Inflammatory macrophage treated with lipopolysaccharide for 4 hours (primary cell): ENCODE measurements at regions not wholly inside any gene's neighbourhood (a gene's known extent, or its start where the extent isn't known, plus 50 kb on each side); places are given as distances from the start of the nearest gene placed in this dataset.
"Not testable (repeated sequence)": the region's sequence is repeated elsewhere in the genome, so short reads cannot be mapped to it uniquely, and the experiment has no call there.

Experiments used
- DNase-seq: peaks from one replicate; pipeline ENCODE4 v3.0.0-alpha.2; 2020

DNA sequence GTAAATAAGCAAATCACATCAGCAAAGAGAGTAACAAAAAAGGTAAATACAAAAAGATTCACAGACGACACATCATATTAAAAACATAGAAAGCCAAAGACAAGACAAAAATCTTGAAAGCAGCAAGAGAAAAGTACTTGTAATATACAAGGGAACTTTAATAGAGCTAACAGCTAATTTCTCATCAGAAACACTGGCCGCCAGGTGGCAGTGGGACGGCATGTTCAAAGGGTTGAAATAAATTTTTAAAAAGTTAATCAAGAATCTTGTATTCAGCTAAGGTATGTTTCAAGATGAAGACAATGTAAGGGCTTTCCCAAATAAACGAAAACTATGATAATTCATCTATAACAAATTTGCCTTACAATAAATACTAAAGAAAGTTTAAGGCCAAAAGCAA is 358.1 kb downstream of the LRRIQ3 start:
- no peak for DNase-seq

DNA sequence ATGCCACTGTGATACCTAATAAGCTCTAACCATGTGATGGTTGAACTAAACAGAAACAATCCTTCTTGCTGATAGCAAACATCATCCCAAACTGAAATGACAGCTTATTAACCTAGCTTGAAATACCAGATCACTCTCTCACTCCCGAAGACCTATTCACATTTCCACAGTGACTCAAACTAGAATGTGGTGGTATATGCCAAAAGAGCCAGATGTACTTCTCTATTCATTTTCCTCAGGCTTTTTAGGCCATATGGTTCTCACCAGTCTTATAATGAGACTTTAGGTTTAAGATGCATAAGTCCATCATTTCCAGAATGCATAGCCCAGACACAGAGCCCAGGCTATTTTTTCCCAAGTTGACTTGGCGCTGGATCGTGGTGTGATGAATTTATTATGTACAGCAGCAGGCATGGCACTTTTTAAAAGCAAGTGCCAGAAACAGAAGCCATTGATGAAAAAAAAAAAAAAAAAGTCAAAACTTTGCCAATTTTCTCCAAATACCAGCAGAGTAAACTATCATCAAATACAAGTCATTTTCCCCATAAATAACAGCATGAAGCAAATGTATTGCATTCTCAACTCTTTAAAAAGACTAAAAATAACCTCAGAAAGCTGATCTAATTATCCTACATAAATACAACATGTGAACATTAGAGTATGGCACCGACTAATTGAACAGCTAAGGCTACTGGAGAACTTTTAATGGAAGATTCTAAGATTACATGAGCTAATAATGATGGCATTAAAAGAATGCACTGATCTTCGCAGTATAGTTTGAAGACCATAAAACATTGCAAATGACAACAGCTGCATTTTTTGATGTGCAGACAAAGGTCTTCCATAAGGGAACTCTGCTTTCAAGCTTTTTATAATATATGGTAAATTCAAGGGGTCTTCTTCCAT is 365.4 kb downstream of the LRRIQ3 start:
- no peak for DNase-seq

DNA sequence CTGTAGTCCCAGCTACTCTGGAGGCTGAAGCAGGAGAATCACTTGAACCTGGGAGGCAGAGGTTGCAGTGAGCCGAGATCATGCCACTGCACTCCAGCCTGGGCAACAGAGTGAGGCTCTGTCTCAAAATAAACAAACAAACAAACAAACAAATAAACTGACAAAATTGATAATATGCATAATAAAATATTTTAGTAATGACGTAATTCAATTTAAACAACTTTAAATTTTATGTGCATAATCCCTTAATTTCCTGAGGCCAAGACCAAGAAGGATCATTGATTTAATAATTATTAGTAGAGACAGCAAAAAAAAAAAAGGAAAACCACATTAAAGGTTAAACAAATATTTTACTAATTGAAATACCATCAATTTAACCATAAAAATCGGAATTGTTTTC is 370.7 kb downstream of the LRRIQ3 start:
- DNase-seq = not testable (repeated sequence)

DNA sequence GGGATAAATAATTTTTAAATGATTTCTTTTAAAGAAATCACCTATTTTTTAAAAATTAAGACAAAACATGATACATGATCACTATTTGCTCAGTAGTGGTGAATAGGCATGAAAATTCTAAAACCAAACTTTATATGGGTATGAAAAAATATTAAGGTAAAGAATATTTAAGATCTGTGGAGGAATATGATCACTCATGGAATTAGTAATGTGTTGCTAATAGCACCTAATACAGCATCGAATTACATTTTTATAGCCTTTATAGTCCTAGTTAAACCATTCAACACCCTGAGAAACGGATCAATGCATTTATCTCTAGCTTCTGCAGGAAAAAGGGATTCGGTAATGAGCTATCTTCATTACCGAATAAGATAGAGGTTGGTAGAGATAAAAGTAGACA is 373.9 kb downstream of the LRRIQ3 start:
- no peak for DNase-seq

DNA sequence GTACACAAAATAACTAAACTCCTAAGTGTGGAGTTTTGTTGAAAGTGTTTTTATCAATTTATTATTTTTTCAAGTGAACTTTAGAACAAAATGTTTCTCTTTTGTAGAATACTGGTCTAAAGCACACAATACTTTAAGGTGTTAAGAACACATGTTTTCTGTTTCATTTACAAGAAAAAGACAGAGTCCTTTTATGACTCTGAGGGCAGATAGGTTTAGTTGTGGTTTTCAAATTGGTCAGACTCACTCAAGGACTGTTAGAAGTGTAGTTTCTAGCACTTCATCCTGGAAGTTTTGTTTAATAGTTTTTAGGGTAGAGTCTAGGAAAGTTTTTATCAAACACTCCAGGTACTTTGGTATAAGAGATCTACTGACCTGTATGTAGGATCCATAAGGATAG is 376.5 kb downstream of the LRRIQ3 start:
- no peak for DNase-seq

DNA sequence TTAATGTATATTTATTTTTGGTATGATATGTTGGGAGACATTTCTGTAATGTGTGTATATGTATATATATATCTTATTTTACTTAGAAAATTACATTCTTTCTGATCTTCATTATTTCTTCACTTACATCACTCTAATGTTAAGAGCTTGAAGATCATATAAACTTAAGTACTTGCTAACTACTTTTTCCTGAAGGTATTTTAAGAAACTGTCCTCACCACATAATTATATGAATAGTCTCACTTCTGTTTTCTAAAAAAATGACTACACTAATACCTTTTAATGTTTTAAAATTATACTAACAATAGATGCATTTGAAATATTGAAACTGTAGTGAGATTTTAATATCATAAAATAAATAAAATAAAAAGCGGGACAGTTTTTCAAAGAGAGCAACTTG is 377.1 kb downstream of the LRRIQ3 start:
- no peak for DNase-seq

DNA sequence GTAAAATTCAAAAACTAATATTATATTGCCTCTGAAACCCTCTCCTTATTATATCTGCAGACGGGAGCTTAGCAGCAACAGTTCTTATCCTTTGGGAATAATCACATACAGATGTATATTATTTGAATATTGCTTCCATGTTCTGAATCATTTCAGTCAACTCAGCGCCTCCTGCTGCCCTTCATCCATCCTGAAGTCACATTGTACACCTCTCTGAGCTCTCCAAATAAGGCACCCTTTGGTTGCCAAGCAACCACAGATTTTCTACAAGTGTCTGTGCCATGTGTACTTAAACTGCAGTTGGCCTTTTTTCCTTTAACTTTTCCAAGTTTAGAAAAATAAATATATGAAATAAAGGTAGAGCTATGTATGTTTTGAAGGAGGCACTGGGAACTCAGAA is 384.3 kb downstream of the LRRIQ3 start:
- no peak for DNase-seq

DNA sequence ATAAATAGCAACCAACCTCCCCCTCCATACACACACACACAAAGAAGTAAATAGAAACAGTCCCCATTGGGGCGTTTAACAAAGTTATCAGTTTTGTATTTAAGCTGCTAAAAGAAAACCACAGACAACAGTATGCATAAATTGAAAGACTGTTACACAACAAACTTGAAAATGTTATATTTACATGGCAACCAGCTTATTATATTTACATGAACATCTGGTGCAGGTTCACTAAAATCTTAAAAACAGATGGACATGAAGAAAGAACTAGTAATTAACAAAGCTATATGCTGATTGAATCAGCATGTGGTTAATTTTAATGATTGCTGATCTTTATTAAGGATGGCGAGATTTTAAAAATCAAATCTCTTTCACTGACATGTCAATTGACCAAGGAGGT is 384.7 kb downstream of the LRRIQ3 start:
- DNase-seq = no peak

DNA sequence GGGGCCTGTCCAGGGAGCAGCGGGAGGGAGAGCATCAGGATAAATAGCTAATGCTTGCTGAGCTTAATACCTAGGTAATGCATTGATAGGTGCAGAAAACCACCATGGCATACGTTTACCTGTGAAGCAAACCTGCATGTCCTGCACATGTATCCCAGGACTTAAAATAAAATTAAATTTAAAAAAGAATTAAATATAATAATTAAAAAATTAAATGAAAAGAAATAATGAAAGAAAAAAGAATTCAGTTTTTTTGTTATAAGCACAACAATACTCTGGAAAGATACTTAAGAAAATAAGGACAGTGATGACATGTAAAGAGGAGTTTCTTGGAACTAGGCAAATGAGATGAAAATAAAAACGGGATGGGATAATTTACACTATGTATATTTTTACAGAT is 386.2 kb downstream of the LRRIQ3 start:
- no peak for DNase-seq

DNA sequence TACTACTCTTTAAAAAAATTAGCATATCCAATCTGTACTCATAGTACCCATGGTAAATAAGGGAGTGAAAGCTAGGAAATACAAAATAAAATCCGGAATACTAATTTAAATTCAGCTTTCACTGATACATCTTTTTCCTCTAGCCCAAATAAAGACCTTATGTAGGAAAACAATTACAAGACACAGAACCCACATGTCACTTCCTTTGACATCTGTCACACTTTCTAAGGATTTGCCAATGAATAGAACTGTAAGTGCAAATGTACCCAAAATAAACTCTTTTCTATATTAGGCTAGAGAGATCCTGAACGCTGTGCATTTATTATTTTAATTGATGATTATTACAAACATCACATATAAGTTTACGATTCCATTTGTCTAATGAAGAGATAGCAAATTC is 393.0 kb downstream of the LRRIQ3 start:
- no peak for DNase-seq

DNA sequence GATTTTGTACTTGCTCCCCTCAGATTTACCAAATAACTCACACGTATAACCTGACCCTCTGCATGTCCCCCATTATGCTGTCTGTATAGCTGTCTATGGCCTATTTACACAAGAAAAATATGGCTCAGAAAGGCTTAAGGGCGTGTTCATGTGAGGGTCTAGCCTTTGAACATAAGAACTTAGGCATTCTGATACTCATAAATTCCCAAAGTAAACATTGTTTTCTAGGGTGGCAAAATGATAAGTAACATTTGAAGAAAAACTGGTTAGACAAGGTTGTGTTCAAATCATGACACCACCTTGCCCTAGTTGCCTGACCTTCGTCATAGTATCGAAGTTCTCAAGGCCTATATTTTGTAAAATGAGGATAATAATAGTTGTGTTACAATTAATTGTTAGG is 394.6 kb downstream of the LRRIQ3 start:
- no peak for DNase-seq

DNA sequence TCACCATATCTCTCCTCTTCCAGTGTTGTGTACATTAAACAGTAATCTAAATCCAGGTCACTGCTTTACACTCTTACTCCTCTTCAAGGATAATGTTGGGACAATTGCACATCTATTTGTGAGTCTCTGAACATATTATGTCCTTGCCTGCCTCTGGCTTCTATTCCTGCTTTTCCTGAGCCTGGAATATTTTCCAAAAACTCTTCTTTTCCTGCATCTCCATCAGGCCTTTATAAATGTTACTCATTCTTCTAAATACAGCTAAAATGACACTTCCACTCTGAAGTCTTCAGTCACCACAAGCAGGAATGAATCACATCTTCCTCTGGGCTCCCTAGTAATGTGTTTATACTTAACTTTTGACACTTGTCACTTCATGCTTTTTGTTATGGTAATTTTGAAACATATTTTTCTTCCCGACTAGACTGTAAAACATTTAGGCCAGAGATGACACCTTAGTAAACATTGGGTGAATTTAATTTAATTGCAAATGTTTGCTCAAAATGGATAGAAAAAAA is 396.0 kb downstream of the LRRIQ3 start:
- DNase-seq = no peak

DNA sequence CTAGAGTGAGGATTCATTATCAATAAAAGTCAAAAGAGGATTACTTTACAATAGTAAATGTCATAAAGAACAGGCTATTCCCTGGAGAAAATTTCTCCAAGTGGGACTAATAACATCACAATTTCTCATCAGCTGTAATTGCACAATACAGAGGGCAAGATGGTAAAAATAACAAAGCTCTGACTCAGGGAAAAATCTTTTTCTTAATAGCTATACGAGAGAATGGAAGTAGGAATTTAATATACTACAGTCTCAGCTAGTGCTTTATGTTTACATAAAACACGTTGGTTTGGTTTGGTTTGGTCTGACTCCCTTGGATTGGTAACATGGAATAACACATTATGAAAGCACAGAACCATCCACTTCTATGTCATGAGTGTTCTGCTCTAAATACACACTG is 397.6 kb downstream of the LRRIQ3 start:
- DNase-seq = no peak

DNA sequence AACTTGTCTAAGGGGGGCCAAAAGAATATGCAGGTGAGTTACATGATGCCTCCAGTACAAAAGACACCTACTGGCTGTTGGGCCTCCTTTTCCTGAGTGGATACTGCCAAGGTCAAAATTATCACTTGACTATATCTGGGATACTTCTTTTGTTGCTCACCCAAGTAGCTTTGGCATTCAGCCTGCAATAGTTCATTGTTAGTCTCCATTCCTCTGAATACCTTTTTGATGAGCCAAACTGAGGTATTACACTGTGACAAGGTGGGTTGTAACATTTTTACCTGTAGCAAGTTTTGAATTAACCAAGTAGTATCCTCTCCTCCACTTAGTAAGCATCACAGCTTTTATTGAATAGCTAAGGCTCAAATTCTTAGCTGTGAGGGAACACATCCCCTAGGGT is 408.0 kb downstream of the LRRIQ3 start:
- no peak for DNase-seq

DNA sequence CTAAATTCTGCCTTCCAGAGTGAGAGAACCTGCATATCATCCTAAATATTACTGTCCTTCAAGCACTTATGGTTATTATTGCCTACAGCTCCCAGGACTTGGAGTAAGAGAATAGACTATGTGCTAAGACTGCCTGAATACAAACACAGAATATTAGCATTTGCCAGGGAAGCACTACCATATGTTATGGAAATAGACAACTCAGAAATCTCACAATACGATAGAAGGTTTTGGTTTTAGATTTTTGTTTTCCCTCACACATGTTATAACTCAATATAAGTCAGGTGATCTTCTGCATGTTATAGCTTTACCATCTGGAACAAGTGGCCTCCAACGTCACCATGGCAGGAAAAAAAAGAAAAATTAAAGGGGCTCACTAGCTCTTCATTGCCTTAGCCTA is 413.9 kb downstream of the LRRIQ3 start:
- no peak for DNase-seq

DNA sequence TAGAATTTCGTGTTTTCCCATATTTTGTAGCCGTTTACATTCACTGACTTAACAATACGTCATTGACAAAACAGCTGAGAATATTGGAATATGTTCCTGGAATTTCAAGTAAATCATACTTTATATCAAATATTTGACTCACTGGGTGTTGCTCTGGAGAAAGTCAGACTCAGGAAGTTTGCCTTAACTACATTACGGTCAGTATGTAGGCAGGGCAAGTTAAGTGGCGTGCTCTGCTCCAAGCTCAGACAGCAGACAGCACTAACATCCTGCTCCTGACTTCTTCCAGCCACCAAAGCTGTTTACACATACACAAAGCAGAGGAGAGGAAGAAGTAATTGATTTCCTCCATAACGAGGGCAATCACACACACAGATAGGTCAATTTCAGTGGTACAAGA is 414.6 kb downstream of the LRRIQ3 start:
- no peak for DNase-seq

DNA sequence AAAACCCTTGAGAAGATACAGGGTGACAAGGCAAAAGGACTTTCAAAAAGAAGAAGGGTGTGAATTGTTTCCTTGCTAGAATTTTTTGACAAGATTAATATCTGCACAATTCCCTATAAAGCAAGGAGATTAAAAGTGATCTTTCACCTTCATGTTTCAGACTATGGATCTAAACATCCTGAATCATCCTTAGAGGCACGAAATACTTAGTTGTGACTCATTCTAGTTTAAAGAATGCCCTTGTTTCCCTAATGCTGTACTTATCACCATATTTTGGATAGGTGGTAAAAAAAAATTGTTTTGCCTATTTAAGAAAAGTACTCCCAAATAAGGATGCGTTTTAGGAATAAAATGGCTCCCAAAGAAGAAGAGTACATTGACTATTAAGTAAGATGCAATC is 415.1 kb downstream of the LRRIQ3 start:
- no peak for DNase-seq

DNA sequence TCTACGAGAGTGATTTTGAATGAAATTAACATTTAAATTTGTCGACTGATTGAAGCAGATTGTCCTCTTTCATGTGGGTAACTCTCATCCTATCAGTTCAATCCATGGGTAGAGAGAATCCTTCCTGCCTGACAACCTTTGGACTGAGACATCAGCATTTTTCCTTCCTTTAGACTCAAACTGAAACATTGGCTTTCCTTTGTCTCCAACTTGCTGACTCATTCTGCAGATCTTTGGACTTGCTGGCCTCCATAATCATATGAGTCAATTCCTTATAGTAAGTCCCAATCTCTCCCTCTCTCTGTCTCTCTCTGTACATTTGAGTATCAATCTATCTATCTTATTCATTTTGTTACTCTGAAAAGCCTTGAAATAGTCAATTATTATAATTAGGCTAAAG is 416.7 kb downstream of the LRRIQ3 start:
- no peak for DNase-seq

DNA sequence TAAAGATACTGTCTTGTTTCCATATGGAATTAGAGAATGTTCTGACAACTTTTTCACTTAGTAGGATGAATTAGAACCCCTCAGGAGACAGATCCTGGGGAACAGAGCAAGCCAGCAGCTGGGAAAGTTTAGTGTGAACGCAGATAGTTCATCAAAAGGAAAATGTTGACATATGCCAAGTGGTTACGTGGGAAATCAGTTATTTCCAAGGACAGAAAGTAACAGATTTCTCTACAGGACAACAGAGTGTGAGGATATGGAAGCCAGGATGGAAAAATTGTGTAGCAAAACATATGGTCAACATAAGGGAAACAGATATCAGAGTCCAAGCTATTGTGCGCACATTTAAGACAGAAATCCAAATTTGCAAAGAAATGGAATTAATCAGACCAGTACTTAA is 419.5 kb downstream of the LRRIQ3 start:
- DNase-seq = no peak

DNA sequence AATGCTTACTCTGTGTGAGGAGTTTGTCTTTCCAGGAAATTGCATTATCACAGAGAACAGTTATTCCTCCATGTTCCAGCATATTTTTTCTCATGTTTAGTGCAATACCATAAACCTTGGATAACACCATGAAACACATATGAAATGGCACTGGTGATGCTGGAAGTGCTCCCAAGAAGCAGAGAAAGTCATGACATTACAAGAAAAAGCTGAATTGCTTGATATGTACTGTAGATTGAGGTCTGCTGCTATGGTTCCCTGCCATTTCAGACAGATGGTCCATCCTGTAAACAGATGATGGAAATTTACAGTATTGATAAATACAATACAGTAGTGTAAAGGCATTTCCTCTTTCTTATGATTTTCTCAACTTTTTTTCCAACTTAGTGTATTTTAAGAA is 422.1 kb downstream of the LRRIQ3 start:
- DNase-seq = no peak

DNA sequence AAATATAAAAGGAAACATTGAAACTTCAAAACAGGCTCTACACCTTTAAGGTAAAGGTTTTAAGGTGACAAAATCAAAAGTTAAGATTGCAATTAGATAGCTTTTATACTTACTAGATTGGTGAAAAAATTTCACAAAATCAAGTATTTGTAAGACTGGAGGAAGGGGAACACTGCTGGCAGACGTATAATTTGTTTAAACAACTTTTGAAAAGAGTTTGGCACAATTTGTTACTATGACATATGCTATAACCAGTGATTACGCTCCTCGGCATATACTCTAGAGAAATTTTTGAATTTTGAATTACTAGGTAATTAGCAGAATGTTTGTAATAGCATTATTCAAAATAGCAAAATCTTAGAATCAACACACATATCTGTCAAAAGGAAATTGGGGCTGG is 425.0 kb downstream of the LRRIQ3 start:
- DNase-seq = no peak

DNA sequence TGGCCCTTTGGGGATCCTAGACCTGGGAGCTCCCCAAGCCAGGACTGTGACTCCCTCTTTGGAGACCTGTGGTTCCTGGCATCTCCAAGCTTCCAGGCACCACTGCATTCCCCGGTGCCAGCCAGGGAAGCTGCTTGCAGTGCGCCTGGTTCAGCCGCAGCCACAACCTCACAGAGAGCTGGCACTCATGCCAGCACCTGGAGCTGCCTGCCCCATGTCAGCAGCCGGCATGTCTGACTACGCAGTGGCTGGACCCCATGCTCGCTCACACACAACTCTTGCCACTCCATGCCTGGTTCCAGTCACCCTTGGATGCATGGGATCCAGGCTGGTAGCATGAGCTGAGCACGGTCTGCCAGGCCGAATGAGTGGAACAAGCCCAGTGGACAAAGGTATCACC is 426.6 kb downstream of the LRRIQ3 start:
- DNase-seq = no peak

DNA sequence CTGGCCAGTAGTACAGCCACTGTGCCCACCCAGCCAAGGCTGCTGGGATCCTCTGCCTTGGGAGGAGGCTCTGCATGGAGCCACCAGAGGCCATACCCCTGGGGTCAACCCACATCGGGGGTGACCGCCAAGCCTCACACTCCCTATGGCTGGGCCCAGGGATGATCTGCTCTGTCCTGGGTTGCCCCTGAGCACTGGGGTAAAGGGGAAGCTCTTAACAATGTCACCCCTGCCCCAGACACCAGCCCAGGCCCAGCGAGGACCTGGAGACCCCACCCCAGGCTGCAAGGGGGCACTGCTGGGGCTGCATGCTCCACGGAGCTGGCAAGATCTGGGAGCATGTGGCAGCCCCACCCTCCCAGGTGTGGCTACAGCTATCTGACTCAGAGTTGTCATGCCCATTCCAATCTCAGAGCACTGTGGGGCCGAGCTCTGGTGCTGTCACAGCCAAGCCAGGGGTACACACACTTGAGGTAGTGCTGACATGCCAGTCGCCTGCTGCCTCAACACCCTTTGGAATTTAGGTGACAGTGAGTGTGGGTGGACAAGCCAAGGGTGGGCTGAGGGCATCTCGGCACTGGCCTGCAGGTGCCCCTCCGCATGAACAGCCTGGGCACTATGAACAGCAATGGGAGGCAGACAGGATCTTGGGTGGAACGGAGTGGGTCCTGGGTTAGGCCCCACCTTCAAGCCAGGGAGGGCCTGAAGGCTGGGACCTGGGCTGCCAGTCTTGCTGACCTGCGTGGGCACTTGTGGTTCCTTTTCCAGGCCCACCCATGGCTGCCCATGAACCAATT is 427.7 kb downstream of the LRRIQ3 start:
- DNase-seq = no peak

DNA sequence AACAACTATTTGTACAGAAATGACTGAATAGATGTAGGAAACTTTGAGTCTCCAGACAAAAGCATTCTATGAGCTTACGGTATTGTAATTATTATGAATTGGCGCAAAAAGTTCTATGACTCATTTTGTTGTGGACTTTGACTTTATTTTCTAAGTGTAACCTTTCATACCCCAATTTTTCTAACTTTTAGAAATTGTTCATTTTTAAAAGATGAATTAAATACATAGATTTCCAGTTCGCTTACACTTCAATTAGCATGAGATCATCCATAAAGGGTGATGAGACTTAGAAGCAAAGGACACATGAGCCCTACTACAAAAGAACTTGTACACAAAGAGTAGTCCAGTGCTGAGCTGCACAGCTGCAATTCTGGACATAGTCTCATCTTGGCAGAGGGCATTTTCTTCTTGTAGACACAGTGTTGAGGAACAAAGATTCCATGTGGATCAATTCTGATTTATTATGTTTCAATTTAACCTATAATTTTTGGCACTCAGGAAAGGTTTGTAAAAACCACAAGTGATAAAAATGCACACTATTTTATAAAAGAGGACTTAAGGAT is 431.1 kb downstream of the LRRIQ3 start:
- no peak for DNase-seq
